ENCODE measurements at regions not wholly inside any gene's neighbourhood (a gene's known extent, or its start where the extent isn't known, plus 50 kb on each side); places are given as distances from the start of the nearest gene placed in this dataset.

DNA sequence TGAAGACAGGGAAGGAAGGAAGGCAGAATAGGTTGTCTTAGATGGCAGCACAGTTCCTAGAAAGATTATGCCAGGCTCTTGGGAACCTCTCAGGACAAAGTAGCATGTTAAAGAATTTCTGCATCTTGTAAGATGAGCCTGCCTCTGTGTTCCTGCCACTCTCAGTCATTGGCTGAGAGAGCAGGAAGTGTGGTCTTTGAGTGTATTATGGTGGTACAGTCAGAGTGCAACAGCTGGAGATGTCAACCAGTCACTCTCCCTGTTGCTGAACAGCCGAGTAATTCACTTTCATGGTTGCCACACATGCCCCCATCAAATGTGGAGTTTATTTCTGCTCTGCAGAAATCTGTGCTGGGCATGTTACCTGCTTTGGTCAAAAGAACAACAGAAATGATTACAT lies 659.6 kb upstream of the RIOK2 start:
- no peak for TF ChIP-seq SRF (IDR thresholded peaks at IDR 0.05; ENCODE audit: low read depth, low read length)
- TF ChIP-seq POLR2A (IDR thresholded peaks at IDR 0.05; ENCODE audit: control extremely low read depth in 1 of 2, low read depth in 2 of 2, low read length in 2 of 2) = no peak
- TF ChIP-seq POLR2AphosphoS5 (IDR thresholded peaks at IDR 0.05; ENCODE audit: low read depth, low read length) = no peak
- TF ChIP-seq YY1 (IDR thresholded peaks at IDR 0.05; ENCODE audit: low read depth, low read length) = no peak
- TF ChIP-seq, protein P1, sequence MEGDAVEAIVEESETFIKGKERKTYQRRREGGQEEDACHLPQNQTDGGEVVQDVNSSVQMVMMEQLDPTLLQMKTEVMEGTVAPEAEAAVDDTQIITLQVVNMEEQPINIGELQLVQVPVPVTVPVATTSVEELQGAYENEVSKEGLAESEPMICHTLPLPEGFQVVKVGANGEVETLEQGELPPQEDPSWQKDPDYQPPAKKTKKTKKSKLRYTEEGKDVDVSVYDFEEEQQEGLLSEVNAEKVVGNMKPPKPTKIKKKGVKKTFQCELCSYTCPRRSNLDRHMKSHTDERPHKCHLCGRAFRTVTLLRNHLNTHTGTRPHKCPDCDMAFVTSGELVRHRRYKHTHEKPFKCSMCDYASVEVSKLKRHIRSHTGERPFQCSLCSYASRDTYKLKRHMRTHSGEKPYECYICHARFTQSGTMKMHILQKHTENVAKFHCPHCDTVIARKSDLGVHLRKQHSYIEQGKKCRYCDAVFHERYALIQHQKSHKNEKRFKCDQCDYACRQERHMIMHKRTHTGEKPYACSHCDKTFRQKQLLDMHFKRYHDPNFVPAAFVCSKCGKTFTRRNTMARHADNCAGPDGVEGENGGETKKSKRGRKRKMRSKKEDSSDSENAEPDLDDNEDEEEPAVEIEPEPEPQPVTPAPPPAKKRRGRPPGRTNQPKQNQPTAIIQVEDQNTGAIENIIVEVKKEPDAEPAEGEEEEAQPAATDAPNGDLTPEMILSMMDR (IDR thresholded peaks at IDR 0.05; ENCODE audit: control extremely low read depth in 1 of 3, insufficient read depth in 1 of 3, low read depth in 1 of 3, low read length in 3 of 3) = no peak
- TF ChIP-seq HDAC2 (IDR thresholded peaks at IDR 0.05; ENCODE audit: borderline replicate concordance in 1 of 2, low read depth in 2 of 2, low read length in 2 of 2) = no peak
- TF ChIP-seq TAF1 (IDR thresholded peaks at IDR 0.05; ENCODE audit: low read depth, low read length) = no peak
- TF ChIP-seq EZH2 (IDR thresholded peaks at IDR 0.05; ENCODE audit: low read depth, low read length, severe bottlenecking) = no peak
- TF ChIP-seq, protein P2, sequence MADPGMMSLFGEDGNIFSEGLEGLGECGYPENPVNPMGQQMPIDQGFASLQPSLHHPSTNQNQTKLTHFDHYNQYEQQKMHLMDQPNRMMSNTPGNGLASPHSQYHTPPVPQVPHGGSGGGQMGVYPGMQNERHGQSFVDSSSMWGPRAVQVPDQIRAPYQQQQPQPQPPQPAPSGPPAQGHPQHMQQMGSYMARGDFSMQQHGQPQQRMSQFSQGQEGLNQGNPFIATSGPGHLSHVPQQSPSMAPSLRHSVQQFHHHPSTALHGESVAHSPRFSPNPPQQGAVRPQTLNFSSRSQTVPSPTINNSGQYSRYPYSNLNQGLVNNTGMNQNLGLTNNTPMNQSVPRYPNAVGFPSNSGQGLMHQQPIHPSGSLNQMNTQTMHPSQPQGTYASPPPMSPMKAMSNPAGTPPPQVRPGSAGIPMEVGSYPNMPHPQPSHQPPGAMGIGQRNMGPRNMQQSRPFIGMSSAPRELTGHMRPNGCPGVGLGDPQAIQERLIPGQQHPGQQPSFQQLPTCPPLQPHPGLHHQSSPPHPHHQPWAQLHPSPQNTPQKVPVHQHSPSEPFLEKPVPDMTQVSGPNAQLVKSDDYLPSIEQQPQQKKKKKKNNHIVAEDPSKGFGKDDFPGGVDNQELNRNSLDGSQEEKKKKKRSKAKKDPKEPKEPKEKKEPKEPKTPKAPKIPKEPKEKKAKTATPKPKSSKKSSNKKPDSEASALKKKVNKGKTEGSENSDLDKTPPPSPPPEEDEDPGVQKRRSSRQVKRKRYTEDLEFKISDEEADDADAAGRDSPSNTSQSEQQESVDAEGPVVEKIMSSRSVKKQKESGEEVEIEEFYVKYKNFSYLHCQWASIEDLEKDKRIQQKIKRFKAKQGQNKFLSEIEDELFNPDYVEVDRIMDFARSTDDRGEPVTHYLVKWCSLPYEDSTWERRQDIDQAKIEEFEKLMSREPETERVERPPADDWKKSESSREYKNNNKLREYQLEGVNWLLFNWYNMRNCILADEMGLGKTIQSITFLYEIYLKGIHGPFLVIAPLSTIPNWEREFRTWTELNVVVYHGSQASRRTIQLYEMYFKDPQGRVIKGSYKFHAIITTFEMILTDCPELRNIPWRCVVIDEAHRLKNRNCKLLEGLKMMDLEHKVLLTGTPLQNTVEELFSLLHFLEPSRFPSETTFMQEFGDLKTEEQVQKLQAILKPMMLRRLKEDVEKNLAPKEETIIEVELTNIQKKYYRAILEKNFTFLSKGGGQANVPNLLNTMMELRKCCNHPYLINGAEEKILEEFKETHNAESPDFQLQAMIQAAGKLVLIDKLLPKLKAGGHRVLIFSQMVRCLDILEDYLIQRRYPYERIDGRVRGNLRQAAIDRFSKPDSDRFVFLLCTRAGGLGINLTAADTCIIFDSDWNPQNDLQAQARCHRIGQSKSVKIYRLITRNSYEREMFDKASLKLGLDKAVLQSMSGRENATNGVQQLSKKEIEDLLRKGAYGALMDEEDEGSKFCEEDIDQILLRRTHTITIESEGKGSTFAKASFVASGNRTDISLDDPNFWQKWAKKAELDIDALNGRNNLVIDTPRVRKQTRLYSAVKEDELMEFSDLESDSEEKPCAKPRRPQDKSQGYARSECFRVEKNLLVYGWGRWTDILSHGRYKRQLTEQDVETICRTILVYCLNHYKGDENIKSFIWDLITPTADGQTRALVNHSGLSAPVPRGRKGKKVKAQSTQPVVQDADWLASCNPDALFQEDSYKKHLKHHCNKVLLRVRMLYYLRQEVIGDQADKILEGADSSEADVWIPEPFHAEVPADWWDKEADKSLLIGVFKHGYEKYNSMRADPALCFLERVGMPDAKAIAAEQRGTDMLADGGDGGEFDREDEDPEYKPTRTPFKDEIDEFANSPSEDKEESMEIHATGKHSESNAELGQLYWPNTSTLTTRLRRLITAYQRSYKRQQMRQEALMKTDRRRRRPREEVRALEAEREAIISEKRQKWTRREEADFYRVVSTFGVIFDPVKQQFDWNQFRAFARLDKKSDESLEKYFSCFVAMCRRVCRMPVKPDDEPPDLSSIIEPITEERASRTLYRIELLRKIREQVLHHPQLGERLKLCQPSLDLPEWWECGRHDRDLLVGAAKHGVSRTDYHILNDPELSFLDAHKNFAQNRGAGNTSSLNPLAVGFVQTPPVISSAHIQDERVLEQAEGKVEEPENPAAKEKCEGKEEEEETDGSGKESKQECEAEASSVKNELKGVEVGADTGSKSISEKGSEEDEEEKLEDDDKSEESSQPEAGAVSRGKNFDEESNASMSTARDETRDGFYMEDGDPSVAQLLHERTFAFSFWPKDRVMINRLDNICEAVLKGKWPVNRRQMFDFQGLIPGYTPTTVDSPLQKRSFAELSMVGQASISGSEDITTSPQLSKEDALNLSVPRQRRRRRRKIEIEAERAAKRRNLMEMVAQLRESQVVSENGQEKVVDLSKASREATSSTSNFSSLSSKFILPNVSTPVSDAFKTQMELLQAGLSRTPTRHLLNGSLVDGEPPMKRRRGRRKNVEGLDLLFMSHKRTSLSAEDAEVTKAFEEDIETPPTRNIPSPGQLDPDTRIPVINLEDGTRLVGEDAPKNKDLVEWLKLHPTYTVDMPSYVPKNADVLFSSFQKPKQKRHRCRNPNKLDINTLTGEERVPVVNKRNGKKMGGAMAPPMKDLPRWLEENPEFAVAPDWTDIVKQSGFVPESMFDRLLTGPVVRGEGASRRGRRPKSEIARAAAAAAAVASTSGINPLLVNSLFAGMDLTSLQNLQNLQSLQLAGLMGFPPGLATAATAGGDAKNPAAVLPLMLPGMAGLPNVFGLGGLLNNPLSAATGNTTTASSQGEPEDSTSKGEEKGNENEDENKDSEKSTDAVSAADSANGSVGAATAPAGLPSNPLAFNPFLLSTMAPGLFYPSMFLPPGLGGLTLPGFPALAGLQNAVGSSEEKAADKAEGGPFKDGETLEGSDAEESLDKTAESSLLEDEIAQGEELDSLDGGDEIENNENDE (IDR thresholded peaks at IDR 0.05; ENCODE audit: insufficient replicate concordance, low read length) = no peak
- no peak for TF ChIP-seq CHD1 (IDR thresholded peaks at IDR 0.05; ENCODE audit: low read depth, low read length)
- TF ChIP-seq BRCA1 (IDR thresholded peaks at IDR 0.05; ENCODE audit: low read depth, low read length) = no peak
- no peak for TF ChIP-seq TEAD4 (IDR thresholded peaks at IDR 0.05; ENCODE audit: low read depth, low read length)

All from H1 (cell line).